ENCODE measurements at regions not wholly inside any gene's neighbourhood (a gene's known extent, or its start where the extent isn't known, plus 50 kb on each side); places are given as distances from the start of the nearest gene placed in this dataset.

GRCh38 chr12:42885677-42886076, 296.1 kb upstream of the PRICKLE1 start:
- TF ChIP-seq CTCF (IDR thresholded peaks at IDR 0.05): no peak
- TF ChIP-seq EP300 (IDR thresholded peaks at IDR 0.05): no peak
- TF ChIP-seq POLR2AphosphoS5 (IDR thresholded peaks at IDR 0.05): no peak
